GM21360 (cell line): ENCODE measurements at regions not wholly inside any gene's neighbourhood (a gene's known extent, or its start where the extent isn't known, plus 50 kb on each side); places are given as distances from the start of the nearest gene placed in this dataset.

Experiments used
- ATAC-seq: cut with Tn5 transposase; IDR thresholded peaks from one replicate; pipeline ENCODE4 v1.9.1; 2021; ENCODE audit warnings: mild to moderate bottlenecking, moderate library complexity; ENCODE audit not compliant: unreplicated experiment

DNA sequence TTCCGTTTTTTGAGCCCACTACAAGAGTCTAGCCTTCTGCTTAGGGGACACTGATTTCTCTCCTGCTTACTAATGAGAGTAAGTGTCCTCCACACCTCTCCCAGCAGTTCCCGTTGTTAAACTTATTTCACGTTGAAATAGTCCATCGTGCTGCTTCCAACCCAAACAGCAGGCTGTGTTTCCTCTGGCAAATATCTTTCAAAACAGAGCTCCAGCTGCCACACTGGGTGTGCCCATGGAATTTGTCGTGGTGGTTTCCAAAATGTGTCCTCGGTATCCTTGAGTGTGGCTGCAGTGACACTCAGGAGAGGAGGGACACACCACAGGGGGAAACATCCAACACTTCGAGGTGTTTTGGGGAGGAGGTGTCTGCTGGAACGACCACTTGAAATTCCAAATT is 176.5 kb upstream of the RALGAPA2 start:
- ATAC-seq: no peak

DNA sequence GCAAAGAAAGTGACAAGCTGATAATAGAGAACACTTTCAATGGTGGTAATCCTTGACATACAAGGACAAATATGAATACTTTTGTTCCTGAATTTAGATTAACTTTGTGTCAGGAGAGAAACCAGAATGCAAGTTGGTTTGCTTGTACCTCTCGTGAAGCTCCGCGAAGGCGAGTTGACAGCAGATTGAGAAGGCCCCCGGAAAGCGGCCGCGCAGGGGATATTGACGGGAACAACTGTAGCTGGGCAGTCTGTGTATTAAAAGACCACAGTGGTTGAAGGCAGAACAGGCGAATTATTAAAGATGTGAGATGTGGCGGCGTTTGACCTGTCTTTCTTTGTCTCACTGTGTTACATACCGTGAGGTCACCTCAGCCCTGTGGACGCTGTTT is 175.8 kb upstream of the RALGAPA2 start:
- no peak for ATAC-seq

DNA sequence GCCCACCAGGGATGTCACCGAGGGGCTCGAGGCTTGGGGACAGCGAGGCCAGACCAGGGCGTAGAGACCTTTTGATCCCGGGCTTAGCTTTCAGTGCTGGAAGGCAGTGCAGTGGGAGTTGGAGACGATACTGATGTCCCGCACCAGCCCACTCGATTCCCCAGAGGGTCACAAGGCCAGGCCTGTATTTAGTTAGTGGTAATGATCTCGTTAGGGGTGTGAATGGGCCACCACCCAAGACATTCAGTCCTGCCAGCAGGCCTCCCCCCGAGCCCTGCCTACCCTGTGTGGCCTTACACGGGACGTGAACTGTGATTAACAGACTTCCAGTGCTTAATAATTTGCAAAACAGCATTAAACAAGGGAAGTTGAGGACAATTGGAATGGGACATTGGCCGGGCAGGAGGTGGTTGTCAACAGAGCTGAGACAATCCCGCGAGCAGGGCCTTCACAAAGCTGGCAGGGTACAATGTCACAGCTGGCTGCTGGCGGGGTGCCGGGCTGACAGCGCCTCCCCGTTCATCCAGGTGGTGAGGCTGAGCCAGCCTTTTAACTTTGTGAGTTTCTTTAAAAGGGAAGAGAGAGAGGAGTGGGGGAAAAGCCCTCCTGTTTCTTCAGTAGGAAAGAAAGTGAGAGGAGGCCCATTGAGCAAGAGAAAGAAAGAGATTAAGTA is 175.3 kb upstream of the RALGAPA2 start:
- ATAC-seq: no peak

DNA sequence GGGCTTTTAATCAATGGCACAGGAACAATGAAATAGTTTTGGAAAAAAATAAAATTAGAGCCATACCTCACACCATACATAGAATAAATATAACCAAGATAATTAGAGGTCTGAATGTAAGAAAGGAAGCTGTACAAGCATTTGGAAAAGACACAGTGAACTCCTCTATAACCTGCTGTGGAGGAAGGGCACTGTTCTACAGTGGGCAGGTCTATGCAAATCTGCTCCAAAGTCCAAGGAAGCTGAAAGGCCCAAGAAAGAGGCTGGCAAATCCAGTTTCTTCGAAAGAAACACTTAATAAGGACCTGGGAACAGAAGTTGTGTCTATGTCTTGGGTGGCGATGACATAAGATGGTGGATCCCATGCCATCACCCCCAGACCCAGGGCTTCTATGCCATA is 169.4 kb upstream of the RALGAPA2 start:
- ATAC-seq: no peak

- no peak for ATAC-seq
These were observed 164.6 kb upstream of the RALGAPA2 start for GRCh38 chr20:20877079-20877478.

- ATAC-seq: no peak
These were observed 163.3 kb upstream of the RALGAPA2 start for GRCh38 chr20:20875716-20876115.

- ATAC-seq: no peak
These were observed 160.0 kb upstream of the RALGAPA2 start for GRCh38 chr20:20872428-20872827.

- ATAC-seq: no peak
These were observed 156.8 kb upstream of the RALGAPA2 start for GRCh38 chr20:20869161-20869775.

DNA sequence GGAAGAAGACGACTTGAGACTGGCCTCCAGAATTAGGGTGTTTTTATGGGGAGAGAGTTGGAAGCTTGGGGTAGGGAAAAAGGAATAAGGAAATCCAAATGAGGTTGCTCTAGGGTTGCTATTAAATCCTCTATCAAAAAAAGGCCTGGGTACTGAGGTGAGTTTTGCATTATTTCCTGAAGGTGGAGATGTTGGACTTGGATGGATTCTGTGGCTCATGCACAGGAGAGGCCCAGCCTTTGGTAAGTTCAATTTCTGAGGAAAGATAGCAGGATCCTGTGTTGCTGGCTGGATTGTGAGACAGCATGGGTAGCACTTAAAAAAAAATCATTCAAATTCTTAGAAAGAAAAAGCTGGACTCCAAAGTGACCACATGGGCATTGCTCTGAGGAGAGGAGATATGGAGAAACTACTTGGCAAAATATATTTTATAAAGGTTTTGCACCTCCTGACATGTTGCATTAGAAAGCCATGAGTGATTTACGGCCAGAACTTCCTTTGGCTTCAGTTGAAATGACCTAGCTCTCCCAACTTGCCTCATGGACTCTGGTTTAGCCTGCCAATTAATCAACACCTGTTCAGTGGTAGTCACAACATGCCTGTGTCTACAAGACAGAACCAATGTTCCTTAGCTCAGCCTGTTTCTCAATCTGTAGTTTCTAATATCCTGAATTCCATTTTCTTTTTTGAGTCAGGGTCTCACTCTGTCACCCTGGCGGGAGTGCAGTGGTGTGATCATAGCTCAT is 152.1 kb upstream of the RALGAPA2 start:
- ATAC-seq: no peak

DNA sequence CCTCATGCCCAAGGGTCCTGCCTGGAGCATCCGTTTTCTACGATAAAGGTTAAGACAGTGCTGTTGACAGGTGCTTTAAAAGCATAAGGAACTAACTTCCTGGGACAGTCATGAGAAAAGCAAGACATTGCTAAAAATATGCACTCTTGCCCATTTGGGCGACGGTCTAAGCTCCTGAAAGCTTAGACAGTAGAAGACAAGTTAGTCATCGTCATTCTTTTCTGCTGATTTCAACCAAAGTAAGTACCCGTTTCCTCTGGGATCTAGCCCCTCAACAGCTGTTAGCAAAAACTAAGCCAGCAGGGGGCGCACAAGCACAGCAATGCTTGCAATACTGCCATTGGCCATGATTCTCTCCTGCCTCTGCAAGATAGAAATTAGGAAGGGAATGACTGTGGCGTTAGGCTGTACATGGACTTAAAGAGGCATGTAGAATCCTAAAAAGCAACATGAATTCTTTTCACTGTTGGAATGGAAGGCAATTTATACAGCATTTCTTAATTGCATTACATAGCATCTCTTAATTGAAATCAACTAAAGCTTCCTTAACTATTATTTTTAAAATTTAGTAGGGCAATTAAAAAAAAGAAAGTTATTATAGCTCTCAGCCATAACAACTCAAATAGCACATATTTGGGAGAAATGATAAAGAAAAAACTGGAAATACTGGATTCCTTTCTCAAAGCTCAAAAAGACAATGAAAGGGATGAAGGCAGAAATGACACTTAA is 147.8 kb upstream of the RALGAPA2 start:
- peak; percentile 77 for ATAC-seq

DNA sequence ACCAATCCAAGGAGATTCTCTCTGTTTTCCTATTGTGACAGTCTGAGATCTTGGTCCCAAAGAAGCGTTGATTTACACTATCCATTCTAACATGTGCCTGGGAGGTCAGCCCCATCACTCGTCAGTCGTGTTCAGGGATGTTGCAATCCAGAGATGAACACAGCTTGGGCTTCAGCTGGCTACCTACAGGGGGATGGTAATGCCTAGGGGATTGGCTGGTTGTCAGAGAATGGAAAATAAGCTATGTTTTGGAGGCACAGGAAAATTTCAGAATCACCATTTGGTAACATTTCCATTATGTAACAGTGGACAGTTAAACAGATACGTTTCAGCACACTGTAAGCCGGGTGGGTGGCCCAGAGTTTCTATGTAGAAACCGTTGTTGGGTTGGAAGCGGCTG is 147.1 kb upstream of the RALGAPA2 start:
- no peak for ATAC-seq

- ATAC-seq: no peak
These were observed 144.5 kb upstream of the RALGAPA2 start for GRCh38 chr20:20856956-20857355.

DNA sequence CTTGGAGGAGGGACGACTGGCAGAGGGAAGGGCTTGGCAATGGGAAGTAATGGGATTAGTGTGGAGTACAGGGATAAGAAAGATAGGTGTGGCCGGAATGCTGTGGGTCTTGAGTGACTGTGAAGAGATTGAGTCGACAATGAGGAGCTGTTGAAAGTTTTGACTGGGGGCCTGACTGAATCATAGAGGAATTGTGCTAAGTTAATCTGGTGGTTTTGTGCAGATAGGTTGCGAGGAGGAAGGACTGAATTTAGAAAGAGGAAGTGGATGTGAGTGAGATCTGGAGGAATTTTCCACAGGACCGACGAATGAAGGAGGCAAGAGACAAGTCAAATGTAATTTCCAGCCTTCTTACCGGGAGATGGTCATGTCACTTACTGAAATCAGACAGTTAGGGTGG is 143.9 kb upstream of the RALGAPA2 start:
- ATAC-seq: no peak

DNA sequence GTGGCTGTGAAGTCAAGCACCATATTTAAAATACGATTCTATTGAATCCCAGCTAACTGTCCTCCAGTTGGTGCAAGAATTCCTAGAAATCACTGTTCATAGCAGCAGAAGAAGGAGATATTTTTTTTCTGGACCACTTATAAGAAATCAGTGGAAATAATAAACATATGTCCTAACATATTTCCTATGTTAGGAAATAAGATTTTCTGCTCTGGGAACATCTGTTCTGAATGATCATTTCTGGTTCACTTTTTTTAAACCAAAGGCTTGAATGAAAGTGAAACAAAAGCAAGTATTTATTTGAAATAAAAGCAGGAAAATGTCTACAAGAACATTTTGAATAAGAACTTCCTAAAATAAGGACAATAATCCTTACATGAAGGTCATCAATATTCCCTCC is 138.9 kb upstream of the RALGAPA2 start:
- no peak for ATAC-seq

DNA sequence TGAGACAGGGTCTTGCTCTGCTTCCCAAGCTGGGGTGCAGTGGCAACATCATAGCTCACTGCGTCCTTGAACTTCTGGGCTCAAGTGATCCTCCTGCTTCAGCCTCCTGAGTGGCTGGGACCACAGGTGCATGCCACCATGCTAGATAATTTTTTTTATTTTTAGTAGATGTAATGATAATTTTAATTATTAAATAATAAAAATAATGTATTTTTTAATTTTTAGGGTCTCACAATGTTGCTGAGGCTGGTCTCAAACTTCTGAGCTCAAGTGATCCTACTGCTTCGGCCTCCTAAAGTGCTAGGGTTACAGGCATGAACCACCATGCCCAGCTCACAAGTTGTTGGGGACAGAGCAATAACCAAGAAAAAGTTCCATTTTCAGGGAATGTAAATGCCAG is 138.0 kb upstream of the RALGAPA2 start:
- ATAC-seq: no peak

GRCh38 chr20:20849161-20849560 is 136.7 kb upstream of the RALGAPA2 start:
- ATAC-seq: no peak

GRCh38 chr20:20847814-20848213 is 135.4 kb upstream of the RALGAPA2 start:
- ATAC-seq: no peak

DNA sequence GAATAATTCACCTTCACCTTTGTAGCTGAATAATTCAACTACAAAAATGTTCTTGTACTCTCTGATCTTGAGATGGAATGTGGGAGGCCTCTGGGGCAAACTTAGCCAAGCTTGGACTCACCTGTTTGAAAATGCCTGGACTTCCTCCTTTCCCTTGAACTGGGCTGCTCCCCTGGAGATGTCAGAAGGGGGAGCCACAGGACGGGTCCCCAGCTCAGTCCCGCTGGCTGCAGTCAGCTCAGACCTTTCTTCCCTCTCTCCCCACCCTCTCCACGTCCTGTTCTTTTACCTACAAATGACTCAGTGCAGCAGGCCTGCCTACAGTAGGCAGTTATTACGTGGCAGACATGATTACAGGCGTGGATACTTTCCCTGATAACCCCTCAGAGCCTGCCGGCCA is 131.5 kb upstream of the RALGAPA2 start:
- no peak for ATAC-seq

- ATAC-seq: no peak
These were observed 127.3 kb upstream of the RALGAPA2 start for GRCh38 chr20:20839771-20840170.

DNA sequence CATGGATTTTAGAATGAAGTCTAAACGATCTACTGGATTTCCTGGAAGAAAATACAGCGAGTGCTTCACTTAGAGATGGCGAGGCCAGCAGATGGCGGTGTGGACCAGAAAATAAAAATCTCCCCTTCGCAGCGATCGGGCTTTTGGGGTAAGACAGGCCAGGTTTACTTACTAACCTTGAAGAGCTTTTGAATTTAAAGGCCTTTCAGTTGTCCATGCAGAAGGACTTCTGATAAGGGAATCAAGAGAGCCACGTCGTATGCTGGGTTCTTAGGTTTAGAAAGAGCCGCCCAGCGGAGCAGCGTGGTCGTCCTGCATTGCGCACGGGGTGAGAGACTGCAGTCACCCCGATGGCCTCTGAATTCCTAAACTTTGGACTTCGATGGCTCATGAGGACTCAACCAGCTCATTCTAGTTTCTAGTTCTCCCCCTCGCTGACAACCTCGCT is 125.2 kb upstream of the RALGAPA2 start:
- ATAC-seq: no peak

- ATAC-seq: no peak
These were observed 124.4 kb upstream of the RALGAPA2 start for GRCh38 chr20:20836836-20837235.

GRCh38 chr20:20835897-20836296 is 123.5 kb upstream of the RALGAPA2 start:
- no peak for ATAC-seq
